Fibroblast of skin of back (primary cell): ENCODE measurements at regions not wholly inside any gene's neighbourhood (a gene's known extent, or its start where the extent isn't known, plus 50 kb on each side); places are given as distances from the start of the nearest gene placed in this dataset.
"Not testable (repeated sequence)": the region's sequence is repeated elsewhere in the genome, so short reads cannot be mapped to it uniquely, and the experiment has no call there.

Experiments
- DNase-seq: peaks from one replicate; pipeline ENCODE4 v3.0.0-alpha.2; 2013

GRCh38 chr9:27818348-27818747, 245.1 kb upstream of the C9orf72 start:
- DNase-seq = no peak

GRCh38 chr9:27828908-27829307, 255.6 kb upstream of the C9orf72 start:
- DNase-seq = no peak

- DNase-seq = peak; percentile 73
Measured at GRCh38 chr9:27829621-27830020, 256.3 kb upstream of the C9orf72 start.

GRCh38 chr9:27832108-27832507, 258.8 kb upstream of the C9orf72 start:
- not testable (repeated sequence) for DNase-seq

GRCh38 chr9:27835286-27835685, 262.0 kb upstream of the C9orf72 start:
- DNase-seq = no peak

- DNase-seq = no peak
Measured at GRCh38 chr9:27835746-27836145, 262.5 kb upstream of the C9orf72 start.

GRCh38 chr9:27836661-27837401, 263.6 kb upstream of the C9orf72 start:
- no peak for DNase-seq

- DNase-seq = no peak
Measured at GRCh38 chr9:27838876-27839275, 265.6 kb upstream of the C9orf72 start.

GRCh38 chr9:27839767-27840166, 266.5 kb upstream of the C9orf72 start:
- DNase-seq = not testable (repeated sequence)

GRCh38 chr9:27844797-27845196, 271.5 kb upstream of the C9orf72 start:
- DNase-seq = no peak

GRCh38 chr9:27847380-27847779, 274.1 kb upstream of the C9orf72 start:
- DNase-seq = no peak

- DNase-seq = no peak
Measured at GRCh38 chr9:27847818-27848217, 274.5 kb upstream of the C9orf72 start.

- DNase-seq = no peak
Measured at GRCh38 chr9:27848315-27848714, 275.0 kb upstream of the C9orf72 start.

- DNase-seq = no peak
Measured at GRCh38 chr9:27851858-27852257, 278.6 kb upstream of the C9orf72 start.

- DNase-seq = no peak
Measured at GRCh38 chr9:27853529-27853928, 280.2 kb upstream of the C9orf72 start.

- DNase-seq = no peak
Measured at GRCh38 chr9:27856054-27856453, 282.8 kb upstream of the C9orf72 start.

- DNase-seq = no peak
Measured at GRCh38 chr9:27856748-27857147, 283.5 kb upstream of the C9orf72 start.

- DNase-seq = peak; percentile 85
Measured at GRCh38 chr9:27861887-27862286, 288.6 kb upstream of the C9orf72 start.

- peak; percentile 75 for DNase-seq
Measured at GRCh38 chr9:27864644-27865438, 291.6 kb upstream of the C9orf72 start.

GRCh38 chr9:27866741-27867140, 293.5 kb upstream of the C9orf72 start:
- no peak for DNase-seq

GRCh38 chr9:27870404-27870803, 297.1 kb upstream of the C9orf72 start:
- DNase-seq = peak; percentile 10

- no peak for DNase-seq
Measured at GRCh38 chr9:27880156-27880555, 306.9 kb upstream of the C9orf72 start.

GRCh38 chr9:27880635-27881034, 307.4 kb upstream of the C9orf72 start:
- no peak for DNase-seq
